ENCODE measurements at regions not wholly inside any gene's neighbourhood (a gene's known extent, or its start where the extent isn't known, plus 50 kb on each side); places are given as distances from the start of the nearest gene placed in this dataset.
"Not testable (repeated sequence)": the region's sequence is repeated elsewhere in the genome, so short reads cannot be mapped to it uniquely, and the experiment has no call there.

DNA sequence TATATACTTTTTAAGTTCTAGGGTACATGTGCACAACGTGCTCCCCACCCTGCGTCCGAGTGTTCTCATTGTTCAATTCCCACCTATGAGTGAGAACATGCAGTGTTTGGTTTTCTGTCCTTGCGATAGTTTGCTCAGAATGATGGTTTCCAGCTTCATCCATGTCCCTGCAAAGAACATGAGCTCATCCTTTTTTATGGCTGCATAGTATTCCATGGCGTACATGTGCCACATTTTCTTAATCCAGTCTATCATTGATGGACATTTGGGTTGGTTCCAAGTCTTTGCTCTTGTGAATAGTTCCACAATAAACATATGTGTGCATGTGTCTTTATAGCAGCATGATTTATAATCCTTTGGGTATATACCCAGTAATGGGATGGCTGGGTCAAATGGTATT is 148.1 kb upstream of the CHST15 start:
- not testable (repeated sequence) for DNase-seq

DNA sequence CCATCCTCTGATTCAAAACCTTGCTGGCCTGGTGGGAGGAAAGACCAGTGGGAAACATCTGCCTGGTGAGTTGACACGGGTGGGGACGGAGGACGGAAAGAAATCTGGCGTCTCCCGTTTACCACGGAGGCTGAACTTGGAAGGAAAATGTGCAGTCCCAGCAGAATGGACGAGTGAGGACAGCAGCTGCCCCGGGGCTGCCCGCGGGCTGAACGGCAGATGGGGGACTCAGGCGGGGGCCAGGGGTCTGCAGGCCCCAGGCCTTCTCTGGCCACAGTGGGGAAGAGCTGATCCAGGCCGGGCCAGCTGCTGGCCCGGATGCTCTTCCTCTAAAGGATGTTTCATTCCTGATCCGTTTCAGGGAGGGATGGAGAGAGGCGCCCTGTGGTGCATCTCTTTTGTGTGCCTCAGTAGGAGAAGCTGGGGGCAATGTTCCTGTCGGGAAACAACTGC is 147.5 kb upstream of the CHST15 start:
- no peak for DNase-seq

- no peak for DNase-seq
Observed at GRCh38 chr10:124239696-124240095, 146.3 kb upstream of the CHST15 start.

DNA sequence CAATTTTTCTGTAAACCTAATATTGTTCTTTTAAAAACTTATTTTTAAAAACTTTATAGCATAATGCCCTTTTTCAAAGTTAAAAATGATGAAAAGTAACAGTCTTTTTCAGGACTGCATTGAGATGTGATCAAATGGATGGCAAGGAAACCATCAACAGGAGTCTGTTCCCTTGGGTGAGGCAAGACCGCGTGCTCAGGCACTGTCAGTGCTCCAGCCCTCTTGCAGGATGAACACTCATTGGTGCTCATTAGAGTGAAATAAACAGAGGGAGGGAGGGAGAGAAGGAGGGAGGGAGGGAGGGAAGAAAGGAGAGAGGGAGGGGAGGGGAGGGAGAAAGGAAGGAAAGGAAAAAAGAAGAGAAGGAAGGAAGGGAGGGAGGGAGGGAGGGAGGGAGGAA is 145.7 kb upstream of the CHST15 start:
- no peak for DNase-seq

DNA sequence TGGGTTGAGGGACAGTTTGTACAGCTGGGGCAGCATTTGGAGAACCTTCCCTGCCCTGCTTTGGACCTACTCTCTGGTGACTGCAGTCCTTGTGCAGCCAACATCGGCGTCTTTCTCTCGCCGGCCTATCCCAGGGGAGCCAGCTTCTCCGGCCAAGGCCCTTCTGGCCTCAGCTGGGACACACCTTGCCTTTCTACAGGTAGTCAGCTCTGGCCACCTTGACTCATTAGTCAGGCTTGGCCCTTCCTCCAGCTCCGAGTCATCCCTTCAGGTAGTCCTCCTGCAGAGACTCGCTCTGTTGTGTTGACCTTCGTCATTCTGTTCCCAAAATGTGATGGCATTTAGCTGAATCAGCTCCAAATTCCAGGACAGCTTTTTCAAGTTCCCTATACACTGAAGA is 145.0 kb upstream of the CHST15 start:
- DNase-seq, result no peak

- DNase-seq, result no peak
Observed at GRCh38 chr10:124237282-124237961, 144.0 kb upstream of the CHST15 start.

DNA sequence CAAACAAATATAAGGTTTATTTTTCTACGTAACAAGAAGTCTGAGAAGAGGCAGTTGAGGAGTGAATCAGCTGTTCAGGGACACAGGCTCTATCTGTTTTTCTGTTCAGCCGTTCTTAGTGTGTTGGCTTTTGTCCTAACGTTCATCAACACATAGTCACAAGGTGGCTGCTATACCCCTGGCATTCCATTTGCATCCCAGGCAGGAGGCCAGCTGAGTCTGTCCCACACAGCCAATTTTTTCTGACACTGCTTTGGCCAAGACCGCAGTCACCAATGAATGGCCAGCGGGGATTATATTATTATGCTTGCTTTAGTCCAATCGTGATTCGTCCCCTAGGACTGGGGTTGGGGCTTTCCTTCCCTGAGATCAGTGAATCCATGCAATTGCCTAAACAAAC is 143.4 kb upstream of the CHST15 start:
- DNase-seq, result no peak

DNA sequence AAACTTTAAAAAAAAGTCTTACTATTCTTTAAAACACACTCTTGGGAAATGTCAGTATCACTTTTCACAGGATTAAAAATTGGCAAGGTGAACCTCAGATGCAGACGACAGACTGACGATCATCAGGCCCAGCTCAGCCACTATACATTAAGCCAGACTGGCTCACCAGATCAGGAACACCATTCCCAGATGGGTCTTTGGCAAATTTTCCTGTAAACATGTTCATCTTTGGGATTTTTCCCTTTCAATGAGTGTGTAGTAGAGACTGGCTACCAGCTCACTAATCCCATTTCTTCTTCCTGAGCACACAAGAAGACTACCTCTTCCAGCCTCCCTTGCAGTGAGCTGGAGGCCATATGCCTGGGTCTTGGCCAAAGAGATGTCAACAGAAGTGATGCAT is 142.7 kb upstream of the CHST15 start:
- DNase-seq, result no peak

- DNase-seq, result no peak
Observed at GRCh38 chr10:124235232-124235631, 141.8 kb upstream of the CHST15 start.

DNA sequence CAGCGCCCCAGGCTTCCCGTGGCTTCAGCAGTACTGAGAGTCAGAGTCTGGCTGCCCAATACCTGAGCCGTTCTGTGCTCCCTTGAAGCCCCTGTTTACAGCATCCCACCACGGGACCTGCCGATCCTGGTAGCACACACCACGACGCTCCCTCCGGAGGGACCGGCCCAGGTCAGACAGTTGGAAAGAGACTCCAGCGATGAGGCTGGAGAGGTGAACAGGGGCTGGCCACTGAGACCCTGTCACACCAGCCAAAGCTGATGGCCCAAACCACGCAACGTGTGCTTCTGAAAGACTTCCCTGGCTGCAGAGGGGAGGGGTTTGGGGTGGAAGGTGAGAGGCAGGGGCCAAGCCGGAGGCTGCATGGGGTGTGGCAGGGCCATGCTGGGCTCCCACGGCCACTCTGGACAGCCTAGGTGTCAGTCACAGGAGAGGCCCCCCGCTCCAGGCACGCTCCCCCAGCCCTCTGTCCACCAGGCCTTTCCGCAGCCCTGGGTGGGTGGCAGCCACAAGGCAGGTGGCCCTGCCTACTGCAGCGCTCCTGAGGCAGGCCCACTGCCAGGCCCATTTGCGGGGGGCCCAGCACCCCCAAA is 140.2 kb upstream of the CHST15 start:
- DNase-seq, result no peak

DNA sequence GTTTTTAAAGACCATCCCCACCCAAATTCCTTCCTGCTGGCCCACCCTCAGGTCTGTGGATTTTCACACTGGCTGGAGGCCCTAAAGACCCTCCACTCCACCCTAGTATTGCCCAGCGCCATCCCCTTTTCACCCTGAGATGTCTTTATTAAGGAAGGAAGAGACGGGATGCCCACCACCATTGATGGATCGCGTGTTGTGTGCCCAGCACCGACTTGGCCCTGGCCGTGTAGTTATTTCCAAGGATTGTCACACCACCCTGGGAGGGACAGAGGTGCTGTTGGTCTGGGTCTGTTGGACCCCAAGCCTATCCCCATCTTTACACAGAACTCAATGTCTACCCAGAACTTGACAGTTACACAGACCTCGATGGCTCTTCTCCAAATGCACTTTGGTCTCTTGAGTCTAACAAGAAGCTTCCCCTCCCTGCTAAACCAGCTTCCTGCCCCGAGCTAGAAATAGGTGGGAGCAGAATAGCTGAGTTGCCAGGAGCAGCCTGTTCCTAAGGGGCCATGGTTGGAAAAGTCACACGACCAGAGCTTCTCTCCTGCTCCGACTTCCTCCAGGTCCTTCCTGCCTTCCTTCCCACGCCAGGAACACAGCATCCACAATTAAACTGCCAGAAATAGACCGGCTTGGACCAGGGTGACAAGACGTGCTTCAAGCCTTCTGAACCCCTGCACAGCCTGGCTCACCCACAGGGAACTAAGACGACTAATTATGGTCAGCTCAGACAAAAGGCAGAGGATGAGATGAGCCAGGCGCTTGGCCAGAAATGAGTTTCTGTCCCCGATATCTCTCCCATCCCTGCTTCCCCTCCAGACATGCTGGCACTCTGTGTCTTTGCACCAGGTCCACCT is 139.5 kb upstream of the CHST15 start:
- no peak for DNase-seq

DNA sequence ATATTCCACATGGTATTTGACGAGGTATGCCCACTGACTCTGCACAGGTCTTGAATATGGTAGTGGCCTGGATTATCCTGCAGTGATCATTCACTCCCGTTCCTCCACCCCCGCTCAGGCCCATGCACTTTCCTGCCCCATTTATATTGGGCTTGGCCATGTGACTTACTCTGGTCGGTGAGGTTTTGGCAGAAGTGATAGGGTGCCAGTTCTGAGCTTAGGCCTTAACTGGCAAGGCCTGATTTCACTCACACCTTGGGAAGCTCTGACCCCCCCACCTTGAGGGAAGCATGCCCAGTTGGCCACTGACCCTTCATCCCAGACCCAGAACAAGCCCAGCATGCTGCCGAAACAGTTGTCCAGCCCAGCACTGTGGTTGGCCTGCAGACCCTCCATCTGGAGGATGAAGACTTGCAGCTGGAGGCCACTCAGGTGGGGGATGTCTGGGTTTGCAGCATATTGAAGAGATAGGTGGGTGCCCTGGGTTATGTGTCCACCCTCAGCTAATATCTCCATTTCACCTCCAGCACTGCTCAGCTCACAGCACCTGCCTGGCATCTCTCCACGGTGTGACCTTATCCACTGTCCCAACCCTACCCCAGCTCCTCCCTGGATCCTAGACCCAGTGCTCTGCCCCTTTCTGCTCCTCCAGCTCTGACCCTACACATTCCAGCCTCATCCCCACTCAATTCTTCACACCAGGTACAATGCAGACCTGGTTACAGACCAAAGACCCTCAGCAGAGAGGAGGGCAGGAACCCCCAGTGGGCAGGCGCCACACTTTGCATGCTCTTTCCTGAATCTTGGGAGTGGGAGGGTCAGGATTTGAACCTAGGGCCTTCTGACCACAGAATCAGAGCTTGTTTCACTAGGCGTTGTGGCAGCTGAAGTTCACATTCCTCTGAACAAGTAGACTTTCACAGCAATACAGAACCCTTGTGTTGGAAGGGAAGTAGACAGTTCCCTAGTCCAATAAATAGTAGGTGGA is 138.1 kb upstream of the CHST15 start:
- no peak for DNase-seq

DNA sequence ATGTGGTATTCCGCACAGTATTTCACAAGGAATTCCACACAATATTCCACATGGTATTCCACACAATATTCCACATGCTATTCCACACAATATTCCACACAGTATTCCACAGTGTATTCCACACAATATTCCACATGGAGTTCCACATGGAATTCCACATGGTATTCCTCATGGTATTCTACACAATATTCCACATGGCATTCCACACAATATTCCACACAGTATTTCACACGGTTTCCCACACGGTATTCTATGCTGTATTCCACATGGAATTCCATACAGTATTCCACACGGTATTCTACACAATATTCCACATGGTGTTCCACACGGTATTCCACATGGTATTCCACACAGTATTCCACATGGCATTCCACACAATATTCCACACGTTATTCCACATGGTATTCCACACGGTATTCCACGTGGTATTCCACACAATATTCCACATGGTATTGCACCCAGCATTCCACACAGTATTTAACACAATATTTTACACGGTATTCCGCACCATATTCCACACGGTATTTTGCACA is 137.3 kb upstream of the CHST15 start:
- no peak for DNase-seq

DNA sequence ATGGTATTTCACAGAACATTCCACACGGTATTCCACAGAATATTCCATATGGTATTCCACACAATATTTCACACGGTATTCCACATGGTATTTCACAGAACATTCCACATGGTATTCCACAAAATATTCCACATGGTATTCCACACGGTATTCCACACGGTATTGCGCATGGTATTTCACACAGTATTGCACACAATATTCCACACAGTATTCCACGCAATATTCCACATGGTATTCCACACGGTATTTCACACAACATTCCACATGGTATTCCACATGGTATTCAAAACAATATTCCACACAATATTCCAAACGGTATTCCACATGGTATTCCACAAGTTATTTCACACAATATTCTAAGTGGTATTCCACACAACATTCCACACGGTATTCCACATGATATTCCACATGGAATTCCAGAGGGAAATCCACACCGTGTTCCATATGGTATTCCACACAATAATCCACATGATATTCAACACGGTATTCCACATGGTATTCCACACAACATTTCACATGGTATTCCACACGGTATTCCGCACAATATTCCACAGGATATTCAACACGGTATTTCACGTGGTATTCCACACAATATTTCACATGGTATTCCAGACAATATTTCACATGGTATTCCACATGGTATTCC is 136.7 kb upstream of the CHST15 start:
- no peak for DNase-seq

GRCh38 chr10:124229201-124229988 is 136.0 kb upstream of the CHST15 start:
- DNase-seq, result no peak

- DNase-seq, result no peak
Observed at GRCh38 chr10:124228471-124228870, 135.1 kb upstream of the CHST15 start.

GRCh38 chr10:124227988-124228387 is 134.6 kb upstream of the CHST15 start:
- no peak for DNase-seq

- no peak for DNase-seq
Observed at GRCh38 chr10:124227055-124227975, 133.9 kb upstream of the CHST15 start.

- DNase-seq, result no peak
Observed at GRCh38 chr10:124226271-124227054, 133.1 kb upstream of the CHST15 start.
